ENCODE measurements at regions not wholly inside any gene's neighbourhood (a gene's known extent, or its start where the extent isn't known, plus 50 kb on each side); places are given as distances from the start of the nearest gene placed in this dataset.
"Not testable (repeated sequence)": the region's sequence is repeated elsewhere in the genome, so short reads cannot be mapped to it uniquely, and the experiment has no call there.

DNA sequence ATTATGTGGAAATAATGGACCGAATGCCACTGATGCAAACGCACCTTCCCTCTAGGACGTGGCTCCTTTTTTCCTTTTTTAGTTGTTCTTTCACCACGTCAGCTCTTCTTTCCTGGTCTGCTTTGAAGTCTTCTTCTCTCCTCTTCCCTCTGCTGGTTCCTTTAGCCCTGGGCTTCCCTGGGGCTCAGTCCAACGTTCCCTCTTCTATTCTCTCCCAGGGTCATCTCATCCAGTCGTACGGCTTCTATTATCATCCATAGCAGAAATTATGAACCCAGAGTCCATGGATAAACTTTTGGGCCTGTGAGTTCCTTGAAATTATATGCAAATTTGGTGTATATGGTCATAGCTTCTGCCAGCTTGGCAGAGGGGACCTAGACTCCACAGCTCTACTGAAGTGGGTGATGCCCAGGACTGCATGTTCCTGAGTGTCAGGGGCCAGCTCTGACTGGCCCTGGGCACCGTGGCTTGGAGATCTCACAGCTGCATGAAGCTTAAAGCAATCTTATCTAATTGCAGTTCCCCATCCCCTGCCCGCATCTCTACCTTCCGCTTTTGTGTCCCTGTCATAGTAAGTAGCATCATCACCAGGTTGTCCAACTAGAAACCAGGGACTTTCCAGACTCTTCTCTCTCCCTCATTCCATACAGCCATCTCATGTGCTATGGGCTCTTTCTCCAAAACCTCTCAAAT lies 746.3 kb upstream of the TPTE start:
- TF ChIP-seq EZH2phosphoT487 (IDR thresholded peaks at IDR 0.05; ENCODE audit: borderline replicate concordance, low read length): not testable (repeated sequence)
- TF ChIP-seq, protein P1, sequence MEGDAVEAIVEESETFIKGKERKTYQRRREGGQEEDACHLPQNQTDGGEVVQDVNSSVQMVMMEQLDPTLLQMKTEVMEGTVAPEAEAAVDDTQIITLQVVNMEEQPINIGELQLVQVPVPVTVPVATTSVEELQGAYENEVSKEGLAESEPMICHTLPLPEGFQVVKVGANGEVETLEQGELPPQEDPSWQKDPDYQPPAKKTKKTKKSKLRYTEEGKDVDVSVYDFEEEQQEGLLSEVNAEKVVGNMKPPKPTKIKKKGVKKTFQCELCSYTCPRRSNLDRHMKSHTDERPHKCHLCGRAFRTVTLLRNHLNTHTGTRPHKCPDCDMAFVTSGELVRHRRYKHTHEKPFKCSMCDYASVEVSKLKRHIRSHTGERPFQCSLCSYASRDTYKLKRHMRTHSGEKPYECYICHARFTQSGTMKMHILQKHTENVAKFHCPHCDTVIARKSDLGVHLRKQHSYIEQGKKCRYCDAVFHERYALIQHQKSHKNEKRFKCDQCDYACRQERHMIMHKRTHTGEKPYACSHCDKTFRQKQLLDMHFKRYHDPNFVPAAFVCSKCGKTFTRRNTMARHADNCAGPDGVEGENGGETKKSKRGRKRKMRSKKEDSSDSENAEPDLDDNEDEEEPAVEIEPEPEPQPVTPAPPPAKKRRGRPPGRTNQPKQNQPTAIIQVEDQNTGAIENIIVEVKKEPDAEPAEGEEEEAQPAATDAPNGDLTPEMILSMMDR (IDR thresholded peaks at IDR 0.05; ENCODE audit: low read depth, low read length, poor library complexity, severe bottlenecking): not testable (repeated sequence)

Data from DOHH2 (cell line).